ENCODE measurements at regions not wholly inside any gene's neighbourhood (a gene's known extent, or its start where the extent isn't known, plus 50 kb on each side); places are given as distances from the start of the nearest gene placed in this dataset.
"Not testable (repeated sequence)": the region's sequence is repeated elsewhere in the genome, so short reads cannot be mapped to it uniquely, and the experiment has no call there.

DNA sequence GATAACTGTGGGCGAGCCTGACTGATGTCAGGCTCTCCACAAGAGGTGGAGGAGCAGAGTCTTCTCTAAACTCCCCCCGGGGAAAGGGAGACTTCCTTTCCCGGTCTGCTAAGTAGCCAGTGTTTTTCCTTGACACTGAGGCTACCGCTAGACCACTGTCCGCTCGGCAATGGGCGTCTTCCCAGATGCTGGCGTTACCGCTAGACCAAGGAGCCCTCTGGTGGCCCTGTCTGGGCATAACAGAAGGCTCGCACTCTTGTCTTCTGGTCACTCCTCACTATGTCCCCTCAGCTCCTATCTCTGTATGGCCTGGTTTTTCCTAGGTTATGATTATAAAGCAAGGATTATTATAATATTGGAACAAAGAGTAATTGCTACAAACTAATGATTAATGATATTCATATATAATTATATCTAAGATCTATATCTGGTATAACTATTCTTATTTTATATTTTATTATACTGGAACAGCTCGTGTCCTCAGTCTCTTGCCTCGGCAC is 278.7 kb downstream of the CAAP1 start:
- not testable (repeated sequence) for TF ChIP-seq GABPA (IDR thresholded peaks at IDR 0.05; ENCODE audit: low read depth); SIN3A (IDR thresholded peaks at IDR 0.05; ENCODE audit: borderline replicate concordance, low read depth, low read length); TAF1 (IDR thresholded peaks at IDR 0.05; ENCODE audit: borderline replicate concordance, low read depth, low read length); POLR2AphosphoS5 (IDR thresholded peaks at IDR 0.05; ENCODE audit: low read depth, low read length); YY1 (IDR thresholded peaks at IDR 0.05; ENCODE audit: low read depth); EZH2phosphoT487 (IDR thresholded peaks at IDR 0.05; ENCODE audit: borderline replicate concordance, low read depth); EP300 (IDR thresholded peaks at IDR 0.05; ENCODE audit: borderline replicate concordance in 1 of 2, low read depth in 1 of 2, low read length in 1 of 2)
- TF ChIP-seq, protein P1, sequence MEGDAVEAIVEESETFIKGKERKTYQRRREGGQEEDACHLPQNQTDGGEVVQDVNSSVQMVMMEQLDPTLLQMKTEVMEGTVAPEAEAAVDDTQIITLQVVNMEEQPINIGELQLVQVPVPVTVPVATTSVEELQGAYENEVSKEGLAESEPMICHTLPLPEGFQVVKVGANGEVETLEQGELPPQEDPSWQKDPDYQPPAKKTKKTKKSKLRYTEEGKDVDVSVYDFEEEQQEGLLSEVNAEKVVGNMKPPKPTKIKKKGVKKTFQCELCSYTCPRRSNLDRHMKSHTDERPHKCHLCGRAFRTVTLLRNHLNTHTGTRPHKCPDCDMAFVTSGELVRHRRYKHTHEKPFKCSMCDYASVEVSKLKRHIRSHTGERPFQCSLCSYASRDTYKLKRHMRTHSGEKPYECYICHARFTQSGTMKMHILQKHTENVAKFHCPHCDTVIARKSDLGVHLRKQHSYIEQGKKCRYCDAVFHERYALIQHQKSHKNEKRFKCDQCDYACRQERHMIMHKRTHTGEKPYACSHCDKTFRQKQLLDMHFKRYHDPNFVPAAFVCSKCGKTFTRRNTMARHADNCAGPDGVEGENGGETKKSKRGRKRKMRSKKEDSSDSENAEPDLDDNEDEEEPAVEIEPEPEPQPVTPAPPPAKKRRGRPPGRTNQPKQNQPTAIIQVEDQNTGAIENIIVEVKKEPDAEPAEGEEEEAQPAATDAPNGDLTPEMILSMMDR (IDR thresholded peaks at IDR 0.05), result peak; percentile 50
- peak; percentile 24; the same call in 1 of the 2 replicates for TF ChIP-seq RAD21 (IDR thresholded peaks at IDR 0.05; ENCODE audit: low read length)
- TF ChIP-seq, protein P2, sequence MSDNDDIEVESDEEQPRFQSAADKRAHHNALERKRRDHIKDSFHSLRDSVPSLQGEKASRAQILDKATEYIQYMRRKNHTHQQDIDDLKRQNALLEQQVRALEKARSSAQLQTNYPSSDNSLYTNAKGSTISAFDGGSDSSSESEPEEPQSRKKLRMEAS (IDR thresholded peaks at IDR 0.05; ENCODE audit: low read depth), result not testable (repeated sequence)
- TF ChIP-seq, protein P3, sequence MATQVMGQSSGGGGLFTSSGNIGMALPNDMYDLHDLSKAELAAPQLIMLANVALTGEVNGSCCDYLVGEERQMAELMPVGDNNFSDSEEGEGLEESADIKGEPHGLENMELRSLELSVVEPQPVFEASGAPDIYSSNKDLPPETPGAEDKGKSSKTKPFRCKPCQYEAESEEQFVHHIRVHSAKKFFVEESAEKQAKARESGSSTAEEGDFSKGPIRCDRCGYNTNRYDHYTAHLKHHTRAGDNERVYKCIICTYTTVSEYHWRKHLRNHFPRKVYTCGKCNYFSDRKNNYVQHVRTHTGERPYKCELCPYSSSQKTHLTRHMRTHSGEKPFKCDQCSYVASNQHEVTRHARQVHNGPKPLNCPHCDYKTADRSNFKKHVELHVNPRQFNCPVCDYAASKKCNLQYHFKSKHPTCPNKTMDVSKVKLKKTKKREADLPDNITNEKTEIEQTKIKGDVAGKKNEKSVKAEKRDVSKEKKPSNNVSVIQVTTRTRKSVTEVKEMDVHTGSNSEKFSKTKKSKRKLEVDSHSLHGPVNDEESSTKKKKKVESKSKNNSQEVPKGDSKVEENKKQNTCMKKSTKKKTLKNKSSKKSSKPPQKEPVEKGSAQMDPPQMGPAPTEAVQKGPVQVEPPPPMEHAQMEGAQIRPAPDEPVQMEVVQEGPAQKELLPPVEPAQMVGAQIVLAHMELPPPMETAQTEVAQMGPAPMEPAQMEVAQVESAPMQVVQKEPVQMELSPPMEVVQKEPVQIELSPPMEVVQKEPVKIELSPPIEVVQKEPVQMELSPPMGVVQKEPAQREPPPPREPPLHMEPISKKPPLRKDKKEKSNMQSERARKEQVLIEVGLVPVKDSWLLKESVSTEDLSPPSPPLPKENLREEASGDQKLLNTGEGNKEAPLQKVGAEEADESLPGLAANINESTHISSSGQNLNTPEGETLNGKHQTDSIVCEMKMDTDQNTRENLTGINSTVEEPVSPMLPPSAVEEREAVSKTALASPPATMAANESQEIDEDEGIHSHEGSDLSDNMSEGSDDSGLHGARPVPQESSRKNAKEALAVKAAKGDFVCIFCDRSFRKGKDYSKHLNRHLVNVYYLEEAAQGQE (IDR thresholded peaks at IDR 0.05; ENCODE audit: low read depth, low read length), result not testable (repeated sequence)

Data from SK-N-SH (cell line).